ENCODE measurements at regions not wholly inside any gene's neighbourhood (a gene's known extent, or its start where the extent isn't known, plus 50 kb on each side); places are given as distances from the start of the nearest gene placed in this dataset.

DNA sequence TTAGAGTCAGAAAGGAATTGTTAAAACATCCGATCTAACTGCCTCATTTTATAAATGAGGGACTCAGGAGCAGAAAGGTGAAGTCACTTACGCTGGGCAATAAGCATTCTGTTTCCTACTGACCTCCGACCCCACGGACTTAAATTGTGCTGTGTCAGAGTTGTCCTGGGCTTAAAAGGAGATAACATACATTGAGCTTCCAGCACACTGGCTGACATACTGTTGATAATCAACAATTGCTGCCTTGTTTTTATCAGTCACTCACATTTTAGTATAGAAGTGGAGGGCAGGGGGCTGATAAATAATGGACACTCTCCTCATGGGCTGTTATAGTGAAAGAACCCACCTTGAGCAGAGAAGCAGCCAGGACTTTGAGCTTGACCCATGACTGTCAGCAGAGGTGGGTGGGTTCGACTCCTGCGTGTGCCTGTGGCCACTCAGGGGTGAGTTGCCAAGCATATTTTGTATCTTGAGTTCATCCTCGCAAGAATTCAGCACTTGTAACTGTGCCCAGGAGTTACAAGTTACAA, 166.5 kb upstream of the JARID2 start:
- H3K9me3 ChIP-seq (ENCODE audit: insufficient read depth, low read depth): no peaks in the 10 kb centered on the region
- POLR2A ChIA-PET (ENCODE audit: unreplicated experiment): interaction anchor here (0.6 kb wide), 1 partner anchor 1054 kb away, joined by 5 read pairs; no protein-coding TSS in a partner anchor
- CTCF ChIA-PET: no interaction called here
- no TSS peak for BruUV-seq (replicated peaks)
- DNase-seq: no peak
- H3K79me2 ChIP-seq (ENCODE audit: low read depth): no peaks in the 10 kb centered on the region
- intact Hi-C loops (cut with micrococcal nuclease; ENCODE audit: unreplicated experiment): no loop called here
- no peak overlapping the region for H3K27ac ChIP-seq
- no peaks in the 10 kb centered on the region for H3F3A ChIP-seq (ENCODE audit: insufficient read depth, low read depth)
- H4K20me1 ChIP-seq (ENCODE audit: insufficient read depth): no peaks in the 10 kb centered on the region
- no peak overlapping the region for H3K4me3 ChIP-seq
- no peaks in the 10 kb centered on the region for H3K9me2 ChIP-seq (ENCODE audit: insufficient read depth)
- no peak for TF ChIP-seq EZH2 (IDR thresholded peaks at IDR 0.05; ENCODE audit: low read depth)
- TF ChIP-seq, protein P1, sequence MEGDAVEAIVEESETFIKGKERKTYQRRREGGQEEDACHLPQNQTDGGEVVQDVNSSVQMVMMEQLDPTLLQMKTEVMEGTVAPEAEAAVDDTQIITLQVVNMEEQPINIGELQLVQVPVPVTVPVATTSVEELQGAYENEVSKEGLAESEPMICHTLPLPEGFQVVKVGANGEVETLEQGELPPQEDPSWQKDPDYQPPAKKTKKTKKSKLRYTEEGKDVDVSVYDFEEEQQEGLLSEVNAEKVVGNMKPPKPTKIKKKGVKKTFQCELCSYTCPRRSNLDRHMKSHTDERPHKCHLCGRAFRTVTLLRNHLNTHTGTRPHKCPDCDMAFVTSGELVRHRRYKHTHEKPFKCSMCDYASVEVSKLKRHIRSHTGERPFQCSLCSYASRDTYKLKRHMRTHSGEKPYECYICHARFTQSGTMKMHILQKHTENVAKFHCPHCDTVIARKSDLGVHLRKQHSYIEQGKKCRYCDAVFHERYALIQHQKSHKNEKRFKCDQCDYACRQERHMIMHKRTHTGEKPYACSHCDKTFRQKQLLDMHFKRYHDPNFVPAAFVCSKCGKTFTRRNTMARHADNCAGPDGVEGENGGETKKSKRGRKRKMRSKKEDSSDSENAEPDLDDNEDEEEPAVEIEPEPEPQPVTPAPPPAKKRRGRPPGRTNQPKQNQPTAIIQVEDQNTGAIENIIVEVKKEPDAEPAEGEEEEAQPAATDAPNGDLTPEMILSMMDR (conservative IDR thresholded peaks at IDR 0.05): no peak
- no peak overlapping the region for H3K4me2 ChIP-seq
- no peaks in the 10 kb centered on the region for H3K27me3 ChIP-seq (ENCODE audit: insufficient read depth, low read depth)
- no peaks in the 10 kb centered on the region for H3K36me3 ChIP-seq (ENCODE audit: low read depth)
- H2AFZ ChIP-seq: no peak overlapping the region
- no peaks in the 10 kb centered on the region for H3K4me1 ChIP-seq (replicated peaks; ENCODE audit: insufficient read depth)

DNA sequence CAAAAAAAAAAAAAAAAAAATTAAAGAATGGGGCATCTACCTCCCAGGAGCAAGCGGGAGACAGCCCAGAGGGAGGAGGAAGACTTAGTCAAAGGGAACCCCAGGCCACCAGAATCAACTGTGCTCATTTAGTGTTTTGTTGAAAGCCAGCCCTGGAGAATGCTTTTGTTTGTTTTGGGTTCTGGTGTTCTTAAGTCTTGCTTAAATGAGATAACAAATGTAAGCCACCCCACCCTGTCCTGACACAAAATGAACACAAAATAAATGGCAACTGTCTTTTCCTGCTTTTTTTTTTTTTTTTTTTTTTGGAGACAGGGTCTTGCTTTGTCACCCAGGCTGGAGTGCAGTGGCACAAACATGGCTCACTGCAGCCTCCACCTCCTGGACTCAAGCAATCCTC, 165.0 kb upstream of the JARID2 start:
- no peak overlapping the region for H3K4me3 ChIP-seq
- H3F3A ChIP-seq (ENCODE audit: insufficient read depth, low read depth): no peaks in the 10 kb centered on the region
- POLR2A ChIA-PET (ENCODE audit: unreplicated experiment): no interaction called here
- no peak for TF ChIP-seq EZH2 (IDR thresholded peaks at IDR 0.05; ENCODE audit: low read depth)
- TF ChIP-seq, protein P1 (conservative IDR thresholded peaks at IDR 0.05): no peak
- no peak overlapping the region for H3K4me2 ChIP-seq
- no peak overlapping the region for H3K27ac ChIP-seq
- H3K36me3 ChIP-seq (ENCODE audit: low read depth): no peaks in the 10 kb centered on the region
- no peaks in the 10 kb centered on the region for H4K20me1 ChIP-seq (ENCODE audit: insufficient read depth)
- H3K9me3 ChIP-seq (ENCODE audit: insufficient read depth, low read depth): no peaks in the 10 kb centered on the region
- no peaks in the 10 kb centered on the region for H3K9me2 ChIP-seq (ENCODE audit: insufficient read depth)
- no peaks in the 10 kb centered on the region for H3K27me3 ChIP-seq (ENCODE audit: insufficient read depth, low read depth)
- BruUV-seq (replicated peaks): no TSS peak
- intact Hi-C loops (cut with micrococcal nuclease; ENCODE audit: unreplicated experiment): no loop called here
- no peak overlapping the region for H2AFZ ChIP-seq
- no peaks in the 10 kb centered on the region for H3K79me2 ChIP-seq (ENCODE audit: low read depth)
- no peak for DNase-seq
- no peaks in the 10 kb centered on the region for H3K4me1 ChIP-seq (replicated peaks; ENCODE audit: insufficient read depth)
- CTCF ChIA-PET: no interaction called here

DNA sequence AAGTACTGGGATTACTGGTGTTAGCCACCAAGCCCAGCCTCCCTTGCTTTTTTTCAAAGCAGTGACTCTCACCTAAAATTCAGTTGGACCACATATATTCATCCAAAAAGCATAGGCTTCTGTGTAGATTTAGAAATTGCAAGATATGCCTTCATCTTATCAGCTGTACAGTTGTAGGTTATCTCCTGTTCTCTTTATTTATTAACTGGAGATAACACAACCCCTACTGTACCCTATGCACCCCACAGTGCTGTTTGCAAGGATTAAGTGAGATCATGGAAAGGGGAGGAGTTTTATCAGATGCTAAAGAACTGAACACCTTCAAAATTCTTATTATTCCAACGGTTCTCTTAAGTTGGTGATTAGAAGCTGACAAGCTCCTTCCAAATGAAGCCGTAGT, 164.4 kb upstream of the JARID2 start:
- BruUV-seq (replicated peaks): no TSS peak
- no peaks in the 10 kb centered on the region for H3K36me3 ChIP-seq (ENCODE audit: low read depth)
- no peaks in the 10 kb centered on the region for H3K4me1 ChIP-seq (replicated peaks; ENCODE audit: insufficient read depth)
- intact Hi-C loops (cut with micrococcal nuclease; ENCODE audit: unreplicated experiment): no loop called here
- no peak for DNase-seq
- H3K9me3 ChIP-seq (ENCODE audit: insufficient read depth, low read depth): no peaks in the 10 kb centered on the region
- no peaks in the 10 kb centered on the region for H3K79me2 ChIP-seq (ENCODE audit: low read depth)
- no peaks in the 10 kb centered on the region; the same call in 1 of the 2 replicates for H3K9me2 ChIP-seq (ENCODE audit: insufficient read depth)
- POLR2A ChIA-PET (ENCODE audit: unreplicated experiment): no interaction called here
- no peak overlapping the region for H3K4me2 ChIP-seq
- TF ChIP-seq EZH2 (IDR thresholded peaks at IDR 0.05; ENCODE audit: low read depth): no peak
- no peaks in the 10 kb centered on the region for H4K20me1 ChIP-seq (ENCODE audit: insufficient read depth)
- H2AFZ ChIP-seq: no peak overlapping the region
- H3K4me3 ChIP-seq: no peak overlapping the region
- H3F3A ChIP-seq (ENCODE audit: insufficient read depth, low read depth): no peaks in the 10 kb centered on the region
- H3K27ac ChIP-seq: no peak overlapping the region
- H3K27me3 ChIP-seq (ENCODE audit: insufficient read depth, low read depth): no peaks in the 10 kb centered on the region
- CTCF ChIA-PET: no interaction called here

DNA sequence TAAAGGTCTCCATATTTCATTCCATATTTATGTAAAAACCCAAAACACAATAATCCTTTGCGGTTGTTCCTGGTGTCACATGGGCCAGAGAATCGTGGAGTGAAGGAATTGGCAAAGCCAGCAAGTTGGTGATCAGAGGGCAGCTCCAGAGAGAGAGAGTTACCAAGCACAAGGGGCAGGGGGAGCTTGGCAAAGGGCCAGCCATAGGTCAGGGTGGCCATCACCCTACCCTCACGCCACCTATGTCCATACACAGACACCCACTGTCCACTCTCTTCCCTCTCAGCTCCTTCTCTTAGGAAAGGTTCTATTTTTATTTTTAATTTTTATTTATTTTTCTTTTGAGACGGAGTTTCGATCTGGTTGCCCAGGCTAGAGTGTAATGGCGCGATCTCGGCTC, 163.2 kb upstream of the JARID2 start:
- ChIA-PET POLR2A (ENCODE audit: unreplicated experiment) (no interaction called here), CTCF (no interaction called here)
- Histone ChIP-seq H3K4me1 (replicated peaks; ENCODE audit: insufficient read depth) (no peaks in the 10 kb centered on the region), H3K4me2 (no peak overlapping the region), H3K79me2 (ENCODE audit: low read depth) (no peaks in the 10 kb centered on the region), H3K36me3 (ENCODE audit: low read depth) (no peaks in the 10 kb centered on the region), H4K20me1 (ENCODE audit: insufficient read depth) (no peaks in the 10 kb centered on the region), H3K27ac (no peak overlapping the region), H2AFZ (no peak overlapping the region), H3K27me3 (ENCODE audit: insufficient read depth, low read depth) (no peaks in the 10 kb centered on the region), H3K9me2 (ENCODE audit: insufficient read depth) (no peaks in the 10 kb centered on the region; the same call in 1 of the 2 replicates), H3F3A (ENCODE audit: insufficient read depth, low read depth) (no peaks in the 10 kb centered on the region), H3K9me3 (ENCODE audit: insufficient read depth, low read depth) (no peaks in the 10 kb centered on the region), H3K4me3 (no peak overlapping the region)
- intact Hi-C loops (cut with micrococcal nuclease; ENCODE audit: unreplicated experiment): no loop called here
- no peak for DNase-seq
- TF ChIP-seq, protein P1 (conservative IDR thresholded peaks at IDR 0.05): no peak
- TF ChIP-seq EZH2 (IDR thresholded peaks at IDR 0.05; ENCODE audit: low read depth): no peak
- BruUV-seq (replicated peaks): no TSS peak
